ENCODE measurements at regions not wholly inside any gene's neighbourhood (a gene's known extent, or its start where the extent isn't known, plus 50 kb on each side); places are given as distances from the start of the nearest gene placed in this dataset.
"Not testable (repeated sequence)": the region's sequence is repeated elsewhere in the genome, so short reads cannot be mapped to it uniquely, and the experiment has no call there.

DNA sequence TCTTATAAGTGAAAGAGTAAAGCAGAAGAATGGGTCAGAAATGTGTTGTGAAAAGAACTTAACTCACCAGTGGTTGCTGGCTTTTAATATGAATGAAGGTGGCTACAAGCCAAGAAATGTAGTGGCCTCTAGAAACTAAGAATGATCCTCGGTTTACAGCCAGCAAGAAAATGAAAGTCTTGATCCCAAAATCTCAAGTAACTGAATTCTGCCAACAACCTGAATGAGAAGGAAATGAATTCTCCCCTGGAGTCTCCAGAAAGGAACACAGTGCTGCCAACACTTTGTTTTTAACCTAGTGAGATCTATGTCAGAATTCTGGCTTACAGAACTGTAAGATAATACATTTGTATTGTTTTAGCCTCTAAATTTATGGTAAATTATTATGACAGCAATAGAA, 193.0 kb downstream of the FZD1 start:
- DNase-seq (ENCODE audit: low read depth, low spot score): no peak

DNA sequence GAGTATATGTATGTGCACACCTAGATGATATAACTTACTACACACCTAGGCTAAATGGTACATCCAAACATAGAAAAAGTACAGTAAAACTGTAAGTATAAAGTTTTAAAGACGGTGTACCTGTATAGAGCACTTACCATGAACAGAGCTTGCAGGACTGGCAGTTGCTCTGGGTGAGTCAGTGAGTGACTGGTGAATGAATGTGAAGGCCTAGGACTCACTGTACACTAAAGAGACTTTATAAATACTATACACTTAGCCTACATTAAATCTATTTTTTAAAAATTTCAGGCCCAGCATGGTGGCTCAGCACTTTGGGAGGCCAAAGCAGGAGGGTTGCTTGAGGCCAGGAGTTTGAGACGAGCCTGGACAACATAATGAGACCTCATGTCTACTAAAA, 195.3 kb downstream of the FZD1 start:
- no peak for DNase-seq (ENCODE audit: low read depth, low spot score)

DNA sequence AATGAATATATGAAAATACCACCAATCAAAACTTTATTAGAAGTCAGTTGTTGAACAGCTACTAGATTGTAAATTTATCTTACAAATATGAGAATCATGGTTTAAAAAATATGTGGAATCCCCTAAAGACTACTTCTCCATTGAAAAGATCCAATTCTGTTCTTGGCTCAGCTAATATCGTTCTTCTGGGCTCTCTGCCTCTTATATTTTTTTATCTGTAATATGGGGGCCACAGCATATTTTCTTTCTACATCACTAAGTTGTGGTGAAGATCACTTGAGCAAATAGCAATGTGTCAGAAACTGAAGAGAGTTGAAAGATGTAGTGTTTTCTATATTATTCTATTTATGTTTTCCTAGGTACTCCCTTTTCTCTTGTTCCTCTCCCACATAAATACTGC, 198.1 kb downstream of the FZD1 start:
- DNase-seq (ENCODE audit: low read depth, low spot score): no peak

- no peak for DNase-seq (ENCODE audit: low read depth, low spot score)
Observed at GRCh38 chr7:91463330-91463729, 199.1 kb downstream of the FZD1 start.

DNA sequence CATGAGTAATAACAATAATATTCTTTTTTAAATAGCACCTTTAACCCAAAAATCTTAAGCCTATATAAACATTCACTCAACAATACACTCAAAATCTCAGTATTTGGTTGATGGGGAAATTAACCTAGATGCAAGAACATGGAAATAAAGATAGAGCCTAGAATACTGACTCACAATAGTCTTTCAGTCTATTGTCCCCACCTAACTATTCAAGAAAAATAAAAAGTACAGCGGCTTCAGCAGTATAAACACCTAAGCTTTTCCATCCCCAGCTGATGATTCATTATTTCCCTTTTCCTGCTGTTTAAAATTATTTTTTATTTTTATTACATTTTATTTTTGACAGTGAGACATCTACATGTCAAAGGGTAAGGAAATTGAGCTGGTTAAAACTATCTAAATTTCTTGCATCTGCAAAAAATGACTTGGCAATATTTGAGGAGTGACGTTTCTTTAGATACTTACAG, 201.4 kb downstream of the FZD1 start:
- peak; percentile 57 for DNase-seq (ENCODE audit: low read depth, low spot score)

GRCh38 chr7:91468256-91468655, 204.0 kb downstream of the FZD1 start:
- no peak for DNase-seq (ENCODE audit: low read depth, low spot score)

DNA sequence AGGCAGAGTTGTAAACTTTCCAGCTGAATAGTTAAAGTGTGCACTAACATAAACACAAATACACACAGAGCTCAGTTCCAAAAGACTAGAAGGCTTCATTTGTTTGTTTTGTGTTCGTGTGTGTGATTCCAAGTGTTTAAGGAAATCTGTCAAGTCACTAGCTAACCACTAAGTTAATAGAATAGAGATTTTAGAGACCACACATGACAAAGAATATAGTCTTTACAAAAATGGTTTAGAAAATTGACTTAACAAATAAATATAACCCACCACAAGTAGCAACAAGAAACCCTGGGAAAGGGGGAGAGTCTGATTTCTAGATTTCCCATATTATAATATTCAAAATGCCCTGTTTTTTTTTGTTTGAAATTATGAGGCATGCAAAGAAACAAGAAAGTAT, 209.4 kb downstream of the FZD1 start:
- DNase-seq (ENCODE audit: low read depth, low spot score): no peak

DNA sequence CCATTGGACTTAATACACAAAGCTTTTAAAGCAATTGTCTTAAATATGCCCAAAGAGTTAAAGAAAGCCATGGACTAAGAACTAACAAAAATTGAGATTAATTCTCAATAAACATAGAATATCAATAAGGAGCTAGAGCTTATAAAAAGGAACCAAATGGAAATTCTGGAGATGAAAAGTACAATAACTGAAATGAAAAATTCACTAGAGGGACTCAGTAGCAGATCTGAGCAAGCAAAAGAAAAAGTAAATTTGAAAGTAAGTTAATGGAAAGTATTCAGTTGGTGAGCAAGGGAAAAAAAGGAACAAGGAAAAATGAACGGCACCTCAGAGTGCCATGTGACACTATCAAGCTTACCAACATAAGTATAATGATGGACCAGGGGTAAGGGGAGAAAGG, 209.8 kb downstream of the FZD1 start:
- no peak for DNase-seq (ENCODE audit: low read depth, low spot score)

GRCh38 chr7:91480470-91480869, 216.2 kb downstream of the FZD1 start:
- DNase-seq (ENCODE audit: low read depth, low spot score): not testable (repeated sequence)

DNA sequence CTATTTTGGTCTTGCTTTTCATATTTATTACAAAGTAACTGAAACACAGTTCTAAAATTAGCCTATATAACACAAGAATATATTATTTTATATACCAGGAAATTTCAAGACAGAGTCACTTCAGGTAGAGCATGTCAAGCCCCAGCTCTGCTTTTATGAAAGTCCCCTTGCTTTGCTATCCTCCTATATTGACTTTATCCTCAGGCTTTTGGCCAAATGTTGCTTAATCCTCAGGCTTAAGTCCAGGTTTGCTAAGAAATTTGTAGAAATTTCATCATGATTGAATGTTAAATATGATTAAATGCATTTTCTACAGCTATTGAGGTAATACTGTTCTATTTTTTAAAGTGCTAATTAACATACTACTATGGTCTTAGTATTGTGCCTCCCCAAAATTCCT, 227.6 kb downstream of the FZD1 start:
- DNase-seq (ENCODE audit: low read depth, low spot score): no peak

DNA sequence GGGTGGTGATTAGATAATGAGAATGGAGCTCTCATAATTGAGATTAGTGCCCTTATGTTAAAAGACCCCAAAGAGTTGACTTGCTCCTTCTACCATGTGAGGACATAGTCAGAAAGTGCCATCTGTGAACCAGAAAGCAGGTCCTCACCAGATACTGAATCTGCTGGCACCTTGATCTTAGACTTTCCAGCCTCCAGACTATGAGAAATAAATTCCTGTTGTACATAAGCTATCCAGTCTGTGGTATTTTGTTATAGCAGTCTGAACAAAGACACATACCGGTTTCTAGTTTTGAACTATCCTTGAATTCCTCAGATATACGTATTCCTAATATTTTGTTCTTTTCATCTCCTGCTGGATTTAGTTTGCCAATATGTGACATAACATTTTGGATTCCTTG, 228.1 kb downstream of the FZD1 start:
- no peak for DNase-seq (ENCODE audit: low read depth, low spot score)

DNA sequence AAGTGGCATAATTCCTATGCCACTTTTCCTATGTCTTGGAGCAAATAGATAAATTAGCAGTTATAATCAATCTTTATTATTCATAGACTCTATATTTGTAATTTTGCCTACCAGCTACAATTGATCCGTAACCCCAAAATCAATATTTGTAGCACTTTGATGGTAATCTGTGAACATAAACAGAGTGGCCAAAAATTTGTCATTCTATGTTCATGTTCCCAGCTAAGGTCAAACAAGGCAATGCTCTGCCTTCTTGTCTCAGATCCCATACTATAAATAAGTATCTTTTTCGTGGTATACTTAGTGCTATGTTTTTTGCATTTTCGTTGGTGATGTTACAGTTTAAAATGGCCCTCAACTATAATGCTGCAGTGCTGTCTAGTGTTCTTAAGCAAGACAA, 228.5 kb downstream of the FZD1 start:
- no peak for DNase-seq (ENCODE audit: low read depth, low spot score)

DNA sequence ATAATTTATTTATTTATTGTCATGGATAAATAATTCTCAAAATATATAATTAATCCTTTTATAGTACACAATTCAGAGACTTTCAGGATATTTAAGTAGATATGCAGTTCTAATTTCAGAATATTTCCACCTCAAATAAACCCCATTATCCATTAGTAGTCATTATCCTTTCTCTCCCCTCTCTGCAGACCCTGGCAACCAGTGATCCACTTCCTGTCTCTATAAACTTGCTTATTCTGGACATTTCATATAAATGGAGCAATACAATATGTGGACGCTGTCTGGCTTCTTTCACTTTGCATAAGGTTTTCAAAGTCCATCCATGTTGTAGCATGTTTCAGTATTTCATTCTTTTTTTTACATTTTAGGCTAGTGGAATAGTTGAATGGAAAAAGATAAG, 230.2 kb downstream of the FZD1 start:
- no peak for DNase-seq (ENCODE audit: low read depth, low spot score)

- no peak for DNase-seq (ENCODE audit: low read depth, low spot score)
Observed at GRCh38 chr7:91496251-91496820, 232.1 kb downstream of the FZD1 start.

GRCh38 chr7:91497277-91497676, 233.0 kb downstream of the FZD1 start:
- not testable (repeated sequence) for DNase-seq (ENCODE audit: low read depth, low spot score)

DNA sequence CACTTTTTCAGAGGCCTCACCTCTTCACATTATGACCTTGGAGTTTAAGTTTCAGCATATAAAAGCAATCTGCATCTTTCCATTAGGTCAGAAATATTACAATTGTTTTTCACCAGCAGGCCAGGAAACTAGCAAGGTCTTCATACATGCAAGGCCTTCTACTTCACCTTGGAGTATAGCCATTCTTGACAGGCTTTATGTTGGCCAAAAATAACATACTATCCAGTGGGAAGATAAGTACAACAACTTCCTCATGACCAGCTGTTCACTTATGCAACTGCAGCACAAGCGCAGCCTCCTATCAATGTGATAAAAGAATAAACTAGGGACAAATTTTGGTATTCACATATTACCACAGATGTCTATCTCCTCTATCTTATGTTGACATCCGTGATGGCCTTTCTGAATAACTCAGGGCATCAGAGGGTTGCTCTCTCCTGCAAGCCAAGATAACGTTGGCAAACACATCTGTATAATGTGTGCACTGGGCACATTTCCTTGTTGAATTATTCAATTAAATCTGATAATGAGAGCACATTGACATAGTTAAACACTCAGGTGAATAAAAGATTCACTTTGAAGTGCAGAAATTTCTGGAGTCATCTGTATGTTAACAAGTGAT, 239.8 kb downstream of the FZD1 start:
- DNase-seq (ENCODE audit: low read depth, low spot score): no peak

DNA sequence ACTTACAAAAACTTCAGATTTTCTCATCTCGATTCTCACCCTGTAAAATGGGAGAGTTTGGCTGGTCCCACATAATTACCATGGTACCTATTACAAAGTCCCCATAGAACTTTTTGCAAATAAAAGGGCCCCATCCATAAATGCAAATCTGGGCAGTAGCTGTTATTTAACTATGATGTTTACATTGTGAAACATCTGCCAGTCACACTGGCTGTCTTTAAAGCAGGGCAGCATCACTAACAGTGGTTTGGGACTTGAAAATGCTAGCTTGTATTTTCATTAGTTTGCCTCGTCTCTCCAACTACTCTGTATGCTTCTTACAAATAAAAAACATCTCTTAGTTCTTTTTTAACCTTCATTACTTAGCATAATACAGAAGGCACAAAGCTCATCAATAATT, 240.7 kb downstream of the FZD1 start:
- DNase-seq (ENCODE audit: low read depth, low spot score): no peak

DNA sequence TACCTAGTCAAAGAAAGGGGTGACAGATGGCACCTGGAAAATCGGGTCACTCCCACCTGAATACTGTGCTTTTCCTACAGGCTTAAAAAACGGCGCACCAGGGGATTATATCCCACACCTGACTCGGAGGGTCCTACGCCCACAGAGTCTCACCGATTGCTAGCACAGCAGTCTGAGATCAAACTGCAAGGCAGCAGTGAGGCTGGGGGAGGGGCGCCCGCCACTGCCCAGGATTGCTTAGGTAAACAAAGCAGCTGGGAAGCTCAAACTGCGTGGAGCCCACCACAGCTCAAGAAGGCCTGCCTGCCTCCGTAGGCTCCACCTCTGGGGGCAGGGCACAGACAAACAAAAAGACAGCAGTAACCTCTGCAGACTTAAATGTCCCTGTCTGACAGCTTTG, 242.7 kb downstream of the FZD1 start:
- not testable (repeated sequence) for DNase-seq (ENCODE audit: low read depth, low spot score)

DNA sequence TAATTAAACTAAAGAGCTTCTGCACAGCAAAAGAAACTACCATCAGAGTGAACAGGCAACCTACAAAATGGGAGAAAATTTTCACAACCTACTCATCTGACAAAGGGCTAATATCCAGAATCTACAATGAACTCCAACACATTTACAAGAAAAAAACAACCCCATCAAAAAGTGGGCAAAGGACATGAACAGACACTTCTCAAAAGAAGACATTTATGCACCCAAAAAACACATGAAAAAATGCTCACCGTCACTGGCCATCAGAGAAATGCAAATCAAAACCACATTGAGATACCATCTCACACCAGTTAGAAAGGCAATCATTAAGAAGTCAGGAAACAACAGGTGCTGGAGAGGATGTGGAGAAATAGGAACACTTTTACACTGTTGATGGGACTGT, 247.6 kb downstream of the FZD1 start:
- DNase-seq (ENCODE audit: low read depth, low spot score): not testable (repeated sequence)

GRCh38 chr7:91512958-91513357, 248.7 kb downstream of the FZD1 start:
- no peak for DNase-seq (ENCODE audit: low read depth, low spot score)

DNA sequence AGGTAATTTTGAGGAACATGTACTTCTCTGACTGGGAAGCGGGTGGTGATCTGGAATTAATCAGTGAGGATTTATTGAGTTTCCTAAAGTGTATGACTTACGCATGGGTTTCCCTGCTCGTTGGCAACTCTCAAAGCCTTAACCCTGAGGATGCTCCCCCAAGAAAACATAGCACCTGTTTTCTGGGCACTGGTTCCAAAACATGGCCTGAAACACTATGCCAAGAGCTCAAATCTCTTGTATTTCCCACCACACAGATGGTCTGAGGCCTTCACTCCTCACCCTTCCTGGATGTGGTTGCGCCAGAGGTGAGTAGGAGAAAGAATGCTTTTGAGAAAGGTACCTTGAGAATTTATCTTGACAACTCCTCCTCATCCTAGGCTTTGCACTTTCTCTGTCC, 250.4 kb downstream of the FZD1 start:
- DNase-seq (ENCODE audit: low read depth, low spot score): no peak

DNA sequence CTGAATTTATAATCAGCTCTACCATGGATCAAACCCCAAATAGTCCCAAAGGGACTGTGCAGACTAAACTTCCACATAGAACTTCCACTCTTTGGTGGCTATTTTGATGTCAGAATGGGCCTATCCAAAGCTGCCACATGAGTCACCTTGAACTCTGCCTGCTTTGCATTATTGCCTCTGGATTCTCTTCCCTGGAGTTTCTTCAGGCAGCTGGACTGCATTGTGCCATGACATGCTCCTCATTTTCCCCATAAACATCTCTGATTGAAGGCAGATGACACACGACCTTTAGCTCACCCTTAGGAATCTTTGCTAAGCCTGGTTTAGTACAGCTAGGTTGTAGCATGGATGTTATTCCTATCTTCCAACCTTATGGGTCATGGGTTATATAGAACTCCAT, 251.7 kb downstream of the FZD1 start:
- no peak for DNase-seq (ENCODE audit: low read depth, low spot score)

DNA sequence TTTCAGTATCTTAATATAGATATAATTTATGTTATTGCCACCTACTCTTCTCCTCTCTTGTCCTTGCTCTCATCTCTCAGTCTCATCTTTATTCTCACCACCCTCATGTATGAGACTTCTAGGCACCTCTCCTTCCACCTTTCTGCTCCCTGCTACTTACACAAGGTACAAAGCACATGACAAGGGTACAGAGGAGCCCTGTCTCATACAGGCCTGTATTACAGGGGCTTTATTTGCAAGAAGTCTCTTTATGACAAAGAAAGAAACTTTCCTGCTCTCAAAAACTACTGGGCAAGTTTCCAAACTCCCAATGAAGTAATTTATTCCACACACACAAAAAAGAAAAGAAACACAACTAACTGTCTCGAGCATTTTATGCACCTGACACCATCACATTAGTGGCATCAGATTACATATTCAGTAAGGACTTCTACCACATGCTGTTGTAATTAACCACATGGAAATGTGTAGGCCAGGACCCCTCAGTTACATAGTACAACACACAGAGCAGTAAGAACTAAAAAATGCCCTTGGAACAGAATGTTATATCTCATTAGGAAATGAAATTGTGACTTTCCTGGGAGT, 253.1 kb downstream of the FZD1 start:
- DNase-seq (ENCODE audit: low read depth, low spot score): no peak

Measured in pulmonary artery endothelial cell (primary cell).